GM23248 (cell line): ENCODE measurements at regions not wholly inside any gene's neighbourhood (a gene's known extent, or its start where the extent isn't known, plus 50 kb on each side); places are given as distances from the start of the nearest gene placed in this dataset.

ENCODE experiments used
- DNase-seq: peaks from one replicate; pipeline ENCODE4 v3.0.0-alpha.2; 2015
- H2AFZ ChIP-seq: fragments of 200-600 bp; sonication (generic); 2 replicates; pipeline ENCODE4 v1.6.1; 2016; ENCODE audit warnings: antibody characterized with exemption
- H3F3A ChIP-seq: fragments of 200-600 bp; sonication (generic); 2 replicates; pipeline ENCODE4 v1.6.1; 2016; ENCODE audit warnings: mild to moderate bottlenecking, antibody characterized with exemption, mixed run types; ENCODE audit not compliant: insufficient read depth
- H3K27ac ChIP-seq: fragments of 200-600 bp; sonication (generic); 2 replicates; pipeline ENCODE4 v1.5.1; 2016; ENCODE audit warnings: mild to moderate bottlenecking
- H3K27me3 ChIP-seq: fragments of 200-600 bp; sonication (generic); replicated peaks from 2 replicates; pipeline ENCODE4 v1.6.1; 2016; ENCODE audit warnings: mild to moderate bottlenecking; ENCODE audit not compliant: insufficient read depth
- H3K36me3 ChIP-seq: fragments of 200-600 bp; sonication (generic); 2 replicates; pipeline ENCODE4 v1.6.1; 2016; ENCODE audit warnings: low read depth, mild to moderate bottlenecking
- H3K4me1 ChIP-seq: fragments of 200-600 bp; sonication (generic); 2 replicates; pipeline ENCODE4 v1.6.1; 2016; ENCODE audit warnings: mild to moderate bottlenecking; ENCODE audit not compliant: insufficient read depth
- H3K4me2 ChIP-seq: fragments of 200-600 bp; sonication (generic); one replicate; pipeline ENCODE4 v1.6.1; 2016; ENCODE audit warnings: mild to moderate bottlenecking; ENCODE audit not compliant: unreplicated experiment
- H3K4me3 ChIP-seq: fragments of 200-600 bp; sonication (generic); 2 replicates; pipeline ENCODE4 v1.5.1; 2016; ENCODE audit warnings: mild to moderate bottlenecking
- H3K79me2 ChIP-seq: fragments of 200-600 bp; sonication (generic); 2 replicates; pipeline ENCODE4 v1.6.1; 2016; ENCODE audit warnings: mild to moderate bottlenecking; ENCODE audit not compliant: insufficient read depth
- H3K9ac ChIP-seq: fragments of 200-600 bp; sonication (generic); 2 replicates; pipeline ENCODE4 v1.6.1; 2016; ENCODE audit warnings: mild to moderate bottlenecking
- H3K9me2 ChIP-seq: fragments of 200-600 bp; sonication (generic); 2 replicates; pipeline ENCODE4 v1.6.1; 2016; ENCODE audit warnings: mixed run types, mild to moderate bottlenecking, moderate library complexity; ENCODE audit not compliant: insufficient read depth
- H3K9me3 ChIP-seq: fragments of 200-600 bp; sonication (generic); one replicate; pipeline ENCODE4 v1.6.1; 2017; ENCODE audit warnings: low read depth
- H4K20me1 ChIP-seq: fragments of 200-600 bp; sonication (generic); 2 replicates; pipeline ENCODE4 v1.6.0; 2016; ENCODE audit not compliant: insufficient read depth
- EZH2 ChIP-seq: fragments of 200-600 bp; sonication (generic); IDR thresholded peaks from 2 replicates; pipeline ENCODE4 v1.6.1; 2018; ENCODE audit warnings: antibody characterized with exemption, mild to moderate bottlenecking; ENCODE audit not compliant: insufficient read depth, poor library complexity, severe bottlenecking
- EZH2phosphoT487 ChIP-seq: fragments of 200-600 bp; sonication (generic); IDR thresholded peaks from 2 replicates; pipeline ENCODE4 v1.6.1; 2018; ENCODE audit warnings: antibody characterized with exemption, moderate library complexity, mild to moderate bottlenecking, low read depth; ENCODE audit not compliant: insufficient read depth
- WGBS, 2 experiments: methylation state at CpG; one replicate each; pipeline ENCODE4 v1.1.6; 2015 to 2017; ENCODE audit warnings: low lambda C conversion rate in 2 of 2, low coverage in 1 of 2; ENCODE audit errors: missing lambda C conversion rate in 2 of 2; 5-methylcytosine and 5-hydroxymethylcytosine counted together
- in situ Hi-C: fragments of 300-500 bp; cut with MboI; formaldehyde crosslinking; loops from 2 replicates; pipeline ENCODE4 v1.15.0; 2020

GRCh38 chr5:105878402-105878801 lies 1792.3 kb downstream of the EFNA5 start:
- Histone ChIP-seq H3K4me2 (no peak overlapping the region), H3K4me1 (no peaks in the 10 kb centered on the region), H2AFZ (0 out of 2 replicates have a peak overlapping the region, but pooled peaks have one; percentile 13), H3K9me3 (no peaks in the 10 kb centered on the region), H3K9ac (no peak overlapping the region), H3K36me3 (no peaks in the 10 kb centered on the region), H4K20me1 (no peaks in the 10 kb centered on the region), H3K9me2 (no peaks in the 10 kb centered on the region), H3F3A (no peaks in the 10 kb centered on the region), H3K27ac (no peak overlapping the region), H3K27me3 (no peaks in the 10 kb centered on the region), H3K4me3 (no peak overlapping the region), H3K79me2 (no peaks in the 10 kb centered on the region)
- in situ Hi-C loops = no loop called here
- DNase-seq = no peak
- TF ChIP-seq EZH2phosphoT487 (no peak), EZH2 (no peak)
- 0 to 6% methylated on average over 1 of the region's 1 CpG for WGBS, 2 experiments

- TF ChIP-seq EZH2 (no peak), EZH2phosphoT487 (no peak)
- no peaks in the 10 kb centered on the region for H3K27me3 ChIP-seq
- DNase-seq = peak; percentile 2
- H2AFZ ChIP-seq = no peak overlapping the region
- no peak overlapping the region for H3K9ac ChIP-seq
- in situ Hi-C loops = no loop called here
- no peaks in the 10 kb centered on the region for H3K36me3 ChIP-seq
- H3K4me2 ChIP-seq = no peak overlapping the region
- H3K27ac ChIP-seq = no peak overlapping the region
- no peak overlapping the region for H3K4me3 ChIP-seq
- H3K9me2 ChIP-seq = no peaks in the 10 kb centered on the region
- no peaks in the 10 kb centered on the region for H3K79me2 ChIP-seq
- H3K4me1 ChIP-seq = no peaks in the 10 kb centered on the region
- H3K9me3 ChIP-seq = no peaks in the 10 kb centered on the region
- H4K20me1 ChIP-seq = no peaks in the 10 kb centered on the region
- H3F3A ChIP-seq = no peaks in the 10 kb centered on the region
- 58 to 66% methylated on average over 2 of the region's 2 CpGs for WGBS, 2 experiments
These were observed 1793.1 kb downstream of the EFNA5 start for GRCh38 chr5:105877592-105877991.

GRCh38 chr5:105874316-105874715 lies 1796.4 kb downstream of the EFNA5 start:
- Histone ChIP-seq H3K79me2 (no peaks in the 10 kb centered on the region), H3K36me3 (no peaks in the 10 kb centered on the region), H3K9me3 (no peaks in the 10 kb centered on the region), H3K27me3 (no peaks in the 10 kb centered on the region), H3F3A (no peaks in the 10 kb centered on the region), H3K4me1 (no peaks in the 10 kb centered on the region), H3K4me3 (no peak overlapping the region), H4K20me1 (no peaks in the 10 kb centered on the region), H3K9ac (no peak overlapping the region), H3K4me2 (no peak overlapping the region), H3K9me2 (no peaks in the 10 kb centered on the region), H2AFZ (no peak overlapping the region), H3K27ac (no peak overlapping the region)
- DNase-seq = no peak
- WGBS, 2 experiments = 16 to 26% methylated on average over 2 of the region's 2 CpGs
- TF ChIP-seq EZH2phosphoT487 (no peak), EZH2 (no peak)
- in situ Hi-C loops = no loop called here

- in situ Hi-C loops = no loop called here
- Histone ChIP-seq H3K9me3 (no peaks in the 10 kb centered on the region), H4K20me1 (no peaks in the 10 kb centered on the region), H3K27ac (no peak overlapping the region), H3K4me3 (no peak overlapping the region), H3K4me1 (no peaks in the 10 kb centered on the region), H3K36me3 (no peaks in the 10 kb centered on the region), H2AFZ (no peak overlapping the region), H3K4me2 (no peak overlapping the region), H3K79me2 (no peaks in the 10 kb centered on the region), H3K9ac (no peak overlapping the region), H3K27me3 (no peaks in the 10 kb centered on the region), H3F3A (no peaks in the 10 kb centered on the region), H3K9me2 (no peaks in the 10 kb centered on the region)
- 83 to 84% methylated on average over 15 of the region's 15 CpGs for WGBS, 2 experiments
- no peak for DNase-seq
- TF ChIP-seq EZH2phosphoT487 (no peak), EZH2 (no peak)
These were observed 1798.0 kb downstream of the EFNA5 start for GRCh38 chr5:105872569-105873270.
